Kidney tubule cell (primary cell): ENCODE measurements at regions not wholly inside any gene's neighbourhood (a gene's known extent, or its start where the extent isn't known, plus 50 kb on each side); places are given as distances from the start of the nearest gene placed in this dataset.
"Not testable (repeated sequence)": the region's sequence is repeated elsewhere in the genome, so short reads cannot be mapped to it uniquely, and the experiment has no call there.

ENCODE experiments used
- DNase-seq: peaks from one replicate; pipeline ENCODE4 v3.0.0-alpha.2; 2018; ENCODE audit warnings: low spot score

- DNase-seq, result no peak
These were observed 119.3 kb downstream of the CRYAA start for GRCh38 chr21:43287795-43288755.

- no peak for DNase-seq
These were observed 118.4 kb downstream of the CRYAA start for GRCh38 chr21:43287111-43287760.

- DNase-seq, result no peak
These were observed 117.4 kb downstream of the CRYAA start for GRCh38 chr21:43286196-43286595.

- DNase-seq, result no peak
These were observed 115.9 kb downstream of the CRYAA start for GRCh38 chr21:43284700-43285099.

- no peak for DNase-seq
These were observed 115.4 kb downstream of the CRYAA start for GRCh38 chr21:43284238-43284637.

GRCh38 chr21:43283925-43284221 is 115.1 kb downstream of the CRYAA start:
- DNase-seq, result not testable (repeated sequence)

- no peak for DNase-seq
These were observed 114.5 kb downstream of the CRYAA start for GRCh38 chr21:43283136-43283924.

- no peak for DNase-seq
These were observed 113.7 kb downstream of the CRYAA start for GRCh38 chr21:43282358-43283120.

GRCh38 chr21:43281661-43282357 is 113.0 kb downstream of the CRYAA start:
- DNase-seq, result no peak

GRCh38 chr21:43280949-43281633 is 112.3 kb downstream of the CRYAA start:
- DNase-seq, result no peak

- DNase-seq, result no peak
These were observed 110.7 kb downstream of the CRYAA start for GRCh38 chr21:43279578-43279894.

- DNase-seq, result no peak
These were observed 110.2 kb downstream of the CRYAA start for GRCh38 chr21:43278766-43279577.

GRCh38 chr21:43278359-43278758 is 109.6 kb downstream of the CRYAA start:
- no peak for DNase-seq

GRCh38 chr21:43277481-43278351 is 108.9 kb downstream of the CRYAA start:
- DNase-seq, result no peak

- DNase-seq, result no peak
These were observed 108.0 kb downstream of the CRYAA start for GRCh38 chr21:43276811-43277210.

- DNase-seq, result no peak
These were observed 106.8 kb downstream of the CRYAA start for GRCh38 chr21:43275421-43276211.

GRCh38 chr21:43274946-43275310 is 106.1 kb downstream of the CRYAA start:
- DNase-seq, result no peak
